ENCODE measurements at regions not wholly inside any gene's neighbourhood (a gene's known extent, or its start where the extent isn't known, plus 50 kb on each side); places are given as distances from the start of the nearest gene placed in this dataset.

GRCh38 chr3:72661115-72661457 lies 187.2 kb downstream of the SHQ1 start:
- no peaks in the 10 kb centered on the region for H3K27me3 ChIP-seq
- intact Hi-C loops (cut with DNase I; ENCODE audit: low total_unique reads), result no loop called here
- TF ChIP-seq POLR2A (IDR thresholded peaks at IDR 0.05), result no peak
- no peak for TF ChIP-seq CTCF (IDR thresholded peaks at IDR 0.05)
- no peaks in the 10 kb centered on the region for H3K9me3 ChIP-seq
- H3K4me1 ChIP-seq, result no peaks in the 10 kb centered on the region
- H3K27ac ChIP-seq, result no peak overlapping the region
- no peaks in the 10 kb centered on the region for H3K36me3 ChIP-seq
- DNase-seq, result peak; percentile 46 to 69
- H3K4me3 ChIP-seq, result no peak overlapping the region

- Histone ChIP-seq H3K4me1 (peaks cover 0 to under 1% of the 10 kb centered on the region in 2 donors), H3K27me3 (no peaks in the 10 kb centered on the region), H3K9me3 (no peaks in the 10 kb centered on the region), H3K4me3 (no peak overlapping the region), H3K36me3 (no peaks in the 10 kb centered on the region), H3K27ac (no peak overlapping the region)
- TF ChIP-seq CTCF (IDR thresholded peaks at IDR 0.05) (no peak), POLR2A (IDR thresholded peaks at IDR 0.05) (no peak)
- intact Hi-C loops (cut with DNase I; ENCODE audit: low total_unique reads), result no loop called here
- DNase-seq, result no peak
Observed at GRCh38 chr3:72660270-72661114, 187.8 kb downstream of the SHQ1 start.

- intact Hi-C loops (cut with DNase I; ENCODE audit: low total_unique reads), result no loop called here
- DNase-seq, result no peak
- Histone ChIP-seq H3K4me3 (no peak overlapping the region), H3K4me1 (peaks cover 0 to 6% of the 10 kb centered on the region in 2 donors), H3K27ac (no peak overlapping the region), H3K36me3 (no peaks in the 10 kb centered on the region), H3K9me3 (no peaks in the 10 kb centered on the region), H3K27me3 (no peaks in the 10 kb centered on the region)
- TF ChIP-seq CTCF (IDR thresholded peaks at IDR 0.05) (no peak), POLR2A (IDR thresholded peaks at IDR 0.05) (no peak)
Observed at GRCh38 chr3:72659596-72659995, 188.6 kb downstream of the SHQ1 start.

GRCh38 chr3:72659188-72659587 lies 189.1 kb downstream of the SHQ1 start:
- intact Hi-C loops (cut with DNase I; ENCODE audit: low total_unique reads), result no loop called here
- no peaks in the 10 kb centered on the region for H3K9me3 ChIP-seq
- H3K27ac ChIP-seq, result no peak overlapping the region
- TF ChIP-seq POLR2A (IDR thresholded peaks at IDR 0.05) (no peak), CTCF (IDR thresholded peaks at IDR 0.05) (no peak)
- H3K36me3 ChIP-seq, result no peaks in the 10 kb centered on the region
- H3K27me3 ChIP-seq, result no peaks in the 10 kb centered on the region
- no peak for DNase-seq
- no peak overlapping the region for H3K4me3 ChIP-seq
- peaks cover 0 to 6% of the 10 kb centered on the region in 2 donors for H3K4me1 ChIP-seq

GRCh38 chr3:72658466-72659100 lies 189.7 kb downstream of the SHQ1 start:
- H3K36me3 ChIP-seq, result no peaks in the 10 kb centered on the region
- TF ChIP-seq CTCF (IDR thresholded peaks at IDR 0.05) (no peak), POLR2A (IDR thresholded peaks at IDR 0.05) (no peak)
- DNase-seq, result no peak
- intact Hi-C loops (cut with DNase I; ENCODE audit: low total_unique reads), result no loop called here
- H3K4me1 ChIP-seq, result peaks cover 0 to 6% of the 10 kb centered on the region in 2 donors
- no peaks in the 10 kb centered on the region for H3K27me3 ChIP-seq
- H3K4me3 ChIP-seq, result no peak overlapping the region
- H3K27ac ChIP-seq, result no peak overlapping the region
- no peaks in the 10 kb centered on the region for H3K9me3 ChIP-seq
